Adrenal gland (tissue), 5 donors: ENCODE measurements at regions not wholly inside any gene's neighbourhood (a gene's known extent, or its start where the extent isn't known, plus 50 kb on each side); places are given as distances from the start of the nearest gene placed in this dataset.

Experiments used
- POLR2A ChIP-seq, 2 donors: fragments of 450-650 bp; IDR thresholded peaks; one replicate each; pipeline ENCODE4 v1.6.1; 2017; ENCODE audit warnings: antibody characterized with exemption in 2 of 2, mild to moderate bottlenecking in 2 of 2, moderate library complexity in 1 of 2
- TF ChIP-seq, protein P1 (sequence below), 6 experiments: fragments of 450-650 bp in 4 of 6; fragments of 200-600 bp in 2 of 6; sonication (generic) in 1 of 6; IDR thresholded peaks; 1 replicate in 5 of 6; 2 replicates in 1 of 6; pipeline versions ENCODE4 v1.5.1 to v1.8.0; 2016 to 2021; ENCODE audit warnings: antibody characterized with exemption in 6 of 6, mild to moderate bottlenecking in 2 of 6, moderate library complexity in 1 of 6
- donor health status: DM: no; HTN: no; CAD: no.

DNA sequence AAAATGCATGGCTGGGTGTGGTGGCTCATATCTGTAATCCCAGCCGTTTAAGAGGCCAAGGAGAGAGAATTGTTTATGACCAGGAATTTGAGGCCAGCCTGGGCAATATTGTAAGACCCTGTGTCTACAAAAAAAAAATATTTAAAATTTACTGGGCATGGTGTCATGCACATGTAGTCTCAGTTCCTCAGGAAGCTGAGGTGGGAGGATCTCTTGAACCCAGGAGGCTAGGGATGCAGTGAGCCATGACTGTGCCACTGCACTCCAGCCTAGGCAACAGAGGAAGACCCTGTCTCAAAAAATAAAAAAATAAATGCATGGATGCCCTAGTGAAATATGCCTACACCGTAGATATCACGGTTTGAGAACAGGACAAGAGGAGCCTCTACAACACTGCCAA is 1331.2 kb upstream of the B3GALT2 start:
- TF ChIP-seq POLR2A (IDR thresholded peaks at IDR 0.05) = no peak
- TF ChIP-seq, protein P1, sequence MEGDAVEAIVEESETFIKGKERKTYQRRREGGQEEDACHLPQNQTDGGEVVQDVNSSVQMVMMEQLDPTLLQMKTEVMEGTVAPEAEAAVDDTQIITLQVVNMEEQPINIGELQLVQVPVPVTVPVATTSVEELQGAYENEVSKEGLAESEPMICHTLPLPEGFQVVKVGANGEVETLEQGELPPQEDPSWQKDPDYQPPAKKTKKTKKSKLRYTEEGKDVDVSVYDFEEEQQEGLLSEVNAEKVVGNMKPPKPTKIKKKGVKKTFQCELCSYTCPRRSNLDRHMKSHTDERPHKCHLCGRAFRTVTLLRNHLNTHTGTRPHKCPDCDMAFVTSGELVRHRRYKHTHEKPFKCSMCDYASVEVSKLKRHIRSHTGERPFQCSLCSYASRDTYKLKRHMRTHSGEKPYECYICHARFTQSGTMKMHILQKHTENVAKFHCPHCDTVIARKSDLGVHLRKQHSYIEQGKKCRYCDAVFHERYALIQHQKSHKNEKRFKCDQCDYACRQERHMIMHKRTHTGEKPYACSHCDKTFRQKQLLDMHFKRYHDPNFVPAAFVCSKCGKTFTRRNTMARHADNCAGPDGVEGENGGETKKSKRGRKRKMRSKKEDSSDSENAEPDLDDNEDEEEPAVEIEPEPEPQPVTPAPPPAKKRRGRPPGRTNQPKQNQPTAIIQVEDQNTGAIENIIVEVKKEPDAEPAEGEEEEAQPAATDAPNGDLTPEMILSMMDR (IDR thresholded peaks at IDR 0.05) = no peak
